Tibial nerve (tissue), 4 donors: ENCODE measurements at regions not wholly inside any gene's neighbourhood (a gene's known extent, or its start where the extent isn't known, plus 50 kb on each side); places are given as distances from the start of the nearest gene placed in this dataset.

Experiments used
- DNase-seq, 2 donors: peaks; one replicate each; pipeline ENCODE4 v3.0.0-alpha.2; 2019; ENCODE audit warnings: low spot score in 2 of 2
- H3K27ac ChIP-seq, 4 donors: fragments of 200-600 bp; sonication (generic) in 3 of 4; one replicate each; pipeline ENCODE4 v1.5.1; 2017 to 2019; ENCODE audit warnings: mild to moderate bottlenecking in 1 of 4
- H3K27me3 ChIP-seq, 2 donors: fragments of 200-600 bp; sonication (generic) in 1 of 2; one replicate each; pipeline versions ENCODE4 v1.5.1 to v1.6.0; 2017 to 2019
- H3K36me3 ChIP-seq, 3 donors: fragments of 200-600 bp; sonication (generic); one replicate each; pipeline ENCODE4 v1.5.1; 2018 to 2019
- H3K4me1 ChIP-seq, 4 donors: fragments of 200-600 bp; sonication (generic) in 3 of 4; one replicate each; pipeline ENCODE4 v1.5.1; 2017 to 2019
- H3K4me3 ChIP-seq, 4 donors: fragments of 200-600 bp; sonication (generic) in 3 of 4; one replicate each; pipeline ENCODE4 v1.5.1; 2017 to 2019; ENCODE audit warnings: mild to moderate bottlenecking in 1 of 4, moderate library complexity in 1 of 4
- H3K9me3 ChIP-seq, 4 donors: fragments of 200-600 bp; sonication (generic) in 3 of 4; one replicate each; pipeline ENCODE4 v1.5.1; 2017 to 2019
- EP300 ChIP-seq, 2 donors: sonication (generic); formaldehyde crosslinking; IDR thresholded peaks; one replicate each; pipeline ENCODE4 v1.6.1; 2017; ENCODE audit warnings: antibody characterized with exemption in 2 of 2, mild to moderate bottlenecking in 1 of 2
- POLR2A ChIP-seq, 2 donors: fragments of 450-650 bp; IDR thresholded peaks; one replicate each; pipeline ENCODE4 v1.6.1; 2017; ENCODE audit warnings: antibody characterized with exemption in 2 of 2, mild to moderate bottlenecking in 2 of 2, moderate library complexity in 2 of 2
- WGBS, 2 donors: methylation state at CpG; one replicate each; pipeline ENCODE4 v1.1.5; 2018; 5-methylcytosine and 5-hydroxymethylcytosine counted together
- TF ChIP-seq, protein P1 (sequence below), 5 experiments: fragments of 200-600 bp in 3 of 5; fragments of 450-650 bp in 2 of 5; sonication (generic) in 3 of 5; IDR thresholded peaks; one replicate each; pipeline ENCODE4 v1.5.1; 2016 to 2019; ENCODE audit warnings: antibody characterized with exemption in 5 of 5, mild to moderate bottlenecking in 3 of 5, moderate library complexity in 2 of 5

DNA sequence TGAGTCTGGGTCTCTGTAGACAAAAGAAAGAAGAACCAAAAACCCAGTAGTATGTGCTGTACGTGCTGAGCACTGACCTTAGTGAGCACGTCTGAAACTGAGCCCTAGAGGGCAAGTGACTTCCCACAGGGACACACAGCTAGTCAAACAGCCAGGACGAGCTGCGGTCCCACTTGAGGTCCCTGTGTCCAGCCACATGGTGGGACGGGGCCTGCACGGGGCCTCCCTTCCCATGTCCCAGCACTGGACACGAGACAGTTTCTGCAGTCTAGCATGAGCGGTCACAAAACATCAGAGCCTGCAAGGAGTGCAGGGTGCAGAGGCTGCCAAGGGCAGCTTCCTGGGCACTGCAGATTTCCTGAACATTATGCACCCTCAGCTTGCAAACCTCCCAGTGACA is 121.6 kb downstream of the NCOR2 start:
- no peak overlapping the region for H3K4me3 ChIP-seq
- 71 to 79% methylated on average over 5 to 8 of the region's 8 CpGs for WGBS, 2 donors
- DNase-seq = no peak
- peaks cover 0 to 45% (median 5%) of the 10 kb centered on the region in 4 donors for H3K4me1 ChIP-seq
- TF ChIP-seq POLR2A (IDR thresholded peaks at IDR 0.05) (no peak), EP300 (IDR thresholded peaks at IDR 0.05) (no peak)
- TF ChIP-seq, protein P1, sequence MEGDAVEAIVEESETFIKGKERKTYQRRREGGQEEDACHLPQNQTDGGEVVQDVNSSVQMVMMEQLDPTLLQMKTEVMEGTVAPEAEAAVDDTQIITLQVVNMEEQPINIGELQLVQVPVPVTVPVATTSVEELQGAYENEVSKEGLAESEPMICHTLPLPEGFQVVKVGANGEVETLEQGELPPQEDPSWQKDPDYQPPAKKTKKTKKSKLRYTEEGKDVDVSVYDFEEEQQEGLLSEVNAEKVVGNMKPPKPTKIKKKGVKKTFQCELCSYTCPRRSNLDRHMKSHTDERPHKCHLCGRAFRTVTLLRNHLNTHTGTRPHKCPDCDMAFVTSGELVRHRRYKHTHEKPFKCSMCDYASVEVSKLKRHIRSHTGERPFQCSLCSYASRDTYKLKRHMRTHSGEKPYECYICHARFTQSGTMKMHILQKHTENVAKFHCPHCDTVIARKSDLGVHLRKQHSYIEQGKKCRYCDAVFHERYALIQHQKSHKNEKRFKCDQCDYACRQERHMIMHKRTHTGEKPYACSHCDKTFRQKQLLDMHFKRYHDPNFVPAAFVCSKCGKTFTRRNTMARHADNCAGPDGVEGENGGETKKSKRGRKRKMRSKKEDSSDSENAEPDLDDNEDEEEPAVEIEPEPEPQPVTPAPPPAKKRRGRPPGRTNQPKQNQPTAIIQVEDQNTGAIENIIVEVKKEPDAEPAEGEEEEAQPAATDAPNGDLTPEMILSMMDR (IDR thresholded peaks at IDR 0.05) = no peak
- H3K9me3 ChIP-seq = no peaks in the 10 kb centered on the region
- no peak overlapping the region for H3K27ac ChIP-seq
- H3K27me3 ChIP-seq = no peaks in the 10 kb centered on the region
- peaks cover 0 to 78% (median 0%) of the 10 kb centered on the region in 3 donors for H3K36me3 ChIP-seq

DNA sequence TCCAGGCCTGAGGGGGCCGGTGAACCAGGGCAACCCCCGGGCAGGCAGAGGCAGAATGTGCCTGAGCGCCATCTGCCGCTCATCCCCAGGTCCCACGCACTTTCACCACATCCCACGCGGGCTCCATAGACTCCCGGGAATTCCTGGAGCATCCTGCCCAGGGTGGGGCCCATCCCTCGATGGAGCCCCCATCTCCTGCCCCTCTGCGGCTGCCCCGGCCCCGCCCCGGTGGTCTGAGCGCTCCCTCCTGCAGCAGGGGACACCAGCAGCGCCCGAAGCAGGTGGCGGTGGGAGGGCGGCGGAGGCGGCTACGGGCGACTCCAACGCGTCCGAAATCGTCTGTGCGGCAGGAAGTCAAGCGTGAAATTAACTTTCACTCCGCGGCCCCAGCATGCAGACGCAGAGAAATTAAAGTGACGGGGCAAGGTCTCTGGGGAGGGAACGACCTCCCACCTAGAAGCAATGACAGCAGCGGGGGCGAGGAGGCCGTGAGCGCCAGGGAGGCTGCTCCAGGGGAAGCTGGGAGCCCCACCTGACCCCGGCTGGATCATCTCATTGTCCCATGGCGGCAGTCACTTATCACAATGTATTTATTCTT is 122.2 kb downstream of the NCOR2 start:
- no peak for DNase-seq
- 73 to 78% methylated on average over 39 of the region's 39 CpGs for WGBS, 2 donors
- Histone ChIP-seq H3K9me3 (no peaks in the 10 kb centered on the region), H3K4me3 (no peak overlapping the region), H3K36me3 (peaks cover 0 to 72% (median 0%) of the 10 kb centered on the region in 3 donors), H3K4me1 (peaks cover 0 to 47% (median 10%) of the 10 kb centered on the region in 4 donors), H3K27me3 (no peaks in the 10 kb centered on the region), H3K27ac (no peak overlapping the region)
- TF ChIP-seq EP300 (IDR thresholded peaks at IDR 0.05) (no peak), POLR2A (IDR thresholded peaks at IDR 0.05) (no peak)
- TF ChIP-seq, protein P1 (IDR thresholded peaks at IDR 0.05) = no peak

DNA sequence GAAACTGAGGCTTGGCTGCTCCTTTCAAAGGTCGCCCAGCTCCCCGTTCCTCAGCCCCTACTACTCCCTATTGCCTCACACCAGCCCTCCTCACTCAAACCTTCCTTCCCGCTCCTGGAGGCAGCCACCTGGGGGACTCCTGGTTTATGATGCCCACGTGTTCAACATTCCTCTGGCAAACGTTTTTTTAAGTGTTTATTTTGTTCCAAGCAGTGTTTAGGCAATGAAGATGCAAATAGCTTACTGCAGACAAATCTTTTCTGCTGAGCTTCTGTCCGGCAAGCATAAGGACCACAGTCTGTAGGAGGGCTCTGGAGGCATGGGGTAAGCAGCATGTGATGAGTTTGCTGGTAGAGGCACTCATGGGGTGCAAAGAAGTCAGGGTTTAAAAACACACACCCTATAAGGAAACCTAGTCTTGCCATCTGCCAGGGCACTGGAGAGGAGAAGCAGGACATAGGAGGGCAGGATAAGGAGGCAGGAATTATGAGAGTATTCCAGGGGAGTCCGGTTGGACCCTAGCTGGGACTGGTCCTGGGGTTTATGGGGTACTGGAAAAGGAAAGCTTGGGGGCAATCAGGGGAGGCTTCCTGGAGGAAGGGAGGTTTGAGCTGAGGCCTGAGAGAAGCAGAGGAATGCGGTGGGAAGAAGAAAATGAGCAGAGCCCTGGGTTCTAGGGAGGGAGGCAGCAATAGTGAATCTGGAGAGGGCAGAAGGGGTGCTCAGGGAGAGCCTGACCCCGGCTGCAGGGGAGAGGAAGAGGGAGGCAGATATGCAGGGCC is 123.3 kb downstream of the NCOR2 start:
- 76 to 80% methylated on average over 9 of the region's 9 CpGs for WGBS, 2 donors
- no peak for DNase-seq
- Histone ChIP-seq H3K4me3 (no peak overlapping the region), H3K4me1 (peaks cover 0 to 45% (median 15%) of the 10 kb centered on the region in 4 donors), H3K9me3 (no peaks in the 10 kb centered on the region), H3K36me3 (peaks cover 0 to 61% (median 0%) of the 10 kb centered on the region in 3 donors), H3K27ac (no peak overlapping the region), H3K27me3 (no peaks in the 10 kb centered on the region)
- TF ChIP-seq POLR2A (IDR thresholded peaks at IDR 0.05) (no peak), EP300 (IDR thresholded peaks at IDR 0.05) (no peak)
- TF ChIP-seq, protein P1 (IDR thresholded peaks at IDR 0.05) = no peak

DNA sequence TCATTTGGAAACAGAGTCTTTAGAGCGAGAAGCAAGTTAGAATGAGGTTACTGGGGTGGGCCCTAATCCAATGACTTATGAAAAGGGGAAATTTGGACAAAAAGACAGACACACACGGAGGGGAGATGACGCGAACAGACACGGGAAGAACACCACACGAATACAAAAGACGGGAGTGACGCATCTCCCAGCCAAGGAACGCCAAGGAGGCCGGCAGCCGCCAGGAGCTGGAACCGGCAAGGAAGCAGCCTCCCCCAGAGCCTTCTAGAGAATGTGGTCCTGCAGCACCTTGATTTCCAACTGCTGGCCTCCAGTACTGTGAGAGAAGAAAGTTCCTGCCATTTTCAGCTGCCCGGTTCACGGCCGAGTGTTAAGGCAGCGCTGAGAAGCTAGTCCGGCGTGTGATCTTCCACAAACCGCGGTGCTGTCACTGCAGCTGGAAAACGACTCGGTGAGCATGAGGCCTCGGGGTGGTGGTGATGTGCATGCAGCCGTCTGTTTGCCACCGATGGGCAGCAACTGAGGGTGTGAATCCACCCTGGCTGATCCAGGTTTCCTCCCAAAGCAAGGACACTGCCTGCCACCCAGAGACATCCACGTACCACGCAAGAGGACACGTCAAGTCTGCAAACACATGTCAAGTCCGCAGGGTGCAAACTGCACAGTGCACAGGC is 124.5 kb downstream of the NCOR2 start:
- TF ChIP-seq, protein P1 (IDR thresholded peaks at IDR 0.05) = no peak
- no peak for TF ChIP-seq EP300 (IDR thresholded peaks at IDR 0.05)
- TF ChIP-seq POLR2A (IDR thresholded peaks at IDR 0.05) = no peak
- 75 to 85% methylated on average over 18 to 29 of the region's 29 CpGs for WGBS, 2 donors
- H3K27me3 ChIP-seq = no peaks in the 10 kb centered on the region
- peaks cover 0 to 55% (median 0%) of the 10 kb centered on the region in 3 donors for H3K36me3 ChIP-seq
- H3K4me1 ChIP-seq = peaks cover 0 to 45% (median 15%) of the 10 kb centered on the region in 4 donors
- DNase-seq = no peak
- peak overlapping the region in 1 of 4 donors; percentile 6 for H3K27ac ChIP-seq
- H3K4me3 ChIP-seq = no peak overlapping the region
- H3K9me3 ChIP-seq = no peaks in the 10 kb centered on the region
